ENCODE measurements at regions not wholly inside any gene's neighbourhood (a gene's known extent, or its start where the extent isn't known, plus 50 kb on each side); places are given as distances from the start of the nearest gene placed in this dataset.

- Mint-ChIP-seq H3K27ac (no peak overlapping the region), H3K4me3 (no peak overlapping the region), H3K36me3 (ENCODE audit: low read depth) (no peaks in the 10 kb centered on the region), H3K9me3 (no peaks in the 10 kb centered on the region), H3K27me3 (no peaks in the 10 kb centered on the region), H3K4me1 (ENCODE audit: low read depth) (no peaks in the 10 kb centered on the region)
- DNase-seq = no peak
- TF ChIP-seq CTCF (IDR thresholded peaks at IDR 0.05) = no peak
- ChIA-PET CTCF (no interaction called here), POLR2A (no interaction called here)
- intact Hi-C loops (cut with micrococcal nuclease) = no loop called here
- no peak for ATAC-seq
Observed at GRCh38 chr2:52960881-52961280, 806.7 kb upstream of the CHAC2 start.

DNA sequence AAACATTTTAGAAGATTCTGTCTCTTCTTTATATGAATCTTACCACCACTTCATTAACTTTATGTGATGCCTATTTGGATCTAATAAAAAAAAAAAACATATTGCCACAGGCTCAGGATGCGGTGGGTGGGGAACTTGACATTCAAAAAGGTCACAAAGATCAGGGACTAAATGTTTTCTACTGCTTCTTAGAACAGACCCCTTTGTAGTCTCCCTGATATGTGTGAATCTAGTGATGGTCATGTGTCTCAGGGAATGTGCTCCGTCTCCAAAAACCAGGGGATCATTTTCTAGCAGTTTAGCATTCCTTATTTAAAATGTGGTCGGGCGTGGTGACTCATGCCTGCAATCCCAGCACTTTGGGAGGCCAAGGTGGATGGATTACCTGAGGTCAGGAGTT, 807.8 kb upstream of the CHAC2 start:
- DNase-seq = no peak

GRCh38 chr2:52956766-52957165, 810.8 kb upstream of the CHAC2 start:
- no peak overlapping the region for H3K27ac Mint-ChIP-seq
- no peaks in the 10 kb centered on the region for H3K4me1 Mint-ChIP-seq (ENCODE audit: low read depth)
- POLR2A ChIA-PET = no interaction called here
- H3K9me3 Mint-ChIP-seq = no peaks in the 10 kb centered on the region
- DNase-seq (no peak), ATAC-seq (no peak)
- intact Hi-C loops (cut with micrococcal nuclease) = no loop called here
- no peaks in the 10 kb centered on the region for H3K36me3 Mint-ChIP-seq (ENCODE audit: low read depth)
- H3K4me3 Mint-ChIP-seq = no peak overlapping the region
- no peaks in the 10 kb centered on the region for H3K27me3 Mint-ChIP-seq
- no peak for TF ChIP-seq CTCF (IDR thresholded peaks at IDR 0.05)
- CTCF ChIA-PET = no interaction called here

More for the DNA sequence above, 807.8 kb upstream of the CHAC2 start:
- no peaks in the 10 kb centered on the region for H3K4me1 Mint-ChIP-seq (ENCODE audit: low read depth)
- no peaks in the 10 kb centered on the region for H3K9me3 Mint-ChIP-seq
- no peak for ATAC-seq
- H3K27ac Mint-ChIP-seq = no peak overlapping the region
- H3K36me3 Mint-ChIP-seq (ENCODE audit: low read depth) = no peaks in the 10 kb centered on the region
- ChIA-PET POLR2A (no interaction called here), CTCF (no interaction called here)
- H3K27me3 Mint-ChIP-seq = no peaks in the 10 kb centered on the region
- TF ChIP-seq CTCF (IDR thresholded peaks at IDR 0.05) = no peak
- H3K4me3 Mint-ChIP-seq = no peak overlapping the region
- intact Hi-C loops (cut with micrococcal nuclease) = no loop called here

GRCh38 chr2:52956118-52956517, 811.5 kb upstream of the CHAC2 start:
- DNase-seq (no peak), ATAC-seq (no peak)
- no peaks in the 10 kb centered on the region for H3K36me3 Mint-ChIP-seq (ENCODE audit: low read depth)
- H3K4me3 Mint-ChIP-seq = no peak overlapping the region
- ChIA-PET CTCF (no interaction called here), POLR2A (no interaction called here)
- intact Hi-C loops (cut with micrococcal nuclease) = no loop called here
- no peak overlapping the region for H3K27ac Mint-ChIP-seq
- no peaks in the 10 kb centered on the region for H3K27me3 Mint-ChIP-seq
- no peaks in the 10 kb centered on the region for H3K4me1 Mint-ChIP-seq (ENCODE audit: low read depth)
- TF ChIP-seq CTCF (IDR thresholded peaks at IDR 0.05) = no peak
- H3K9me3 Mint-ChIP-seq = no peaks in the 10 kb centered on the region

GRCh38 chr2:52955079-52955478, 812.5 kb upstream of the CHAC2 start:
- Mint-ChIP-seq H3K27ac (no peak overlapping the region), H3K36me3 (ENCODE audit: low read depth) (no peaks in the 10 kb centered on the region), H3K4me3 (no peak overlapping the region), H3K4me1 (ENCODE audit: low read depth) (no peaks in the 10 kb centered on the region), H3K27me3 (no peaks in the 10 kb centered on the region), H3K9me3 (no peaks in the 10 kb centered on the region)
- ChIA-PET CTCF (no interaction called here), POLR2A (no interaction called here)
- no peak for ATAC-seq
- DNase-seq = no peak
- intact Hi-C loops (cut with micrococcal nuclease) = no loop called here
- no peak for TF ChIP-seq CTCF (IDR thresholded peaks at IDR 0.05)
